ENCODE measurements at regions not wholly inside any gene's neighbourhood (a gene's known extent, or its start where the extent isn't known, plus 50 kb on each side); places are given as distances from the start of the nearest gene placed in this dataset.

GRCh38 chr4:100682477-100683218 lies 164.8 kb upstream of the EMCN start:
- H3K4me3 ChIP-seq (replicated peaks in 1 of 3) = no peak overlapping the region
- intact Hi-C loops (cut with DNase I) = no loop called here
- H3K36me3 ChIP-seq = no peaks in the 10 kb centered on the region
- no peaks in the 10 kb centered on the region for H3K4me1 ChIP-seq
- no peak for TF ChIP-seq CTCF (IDR thresholded peaks at IDR 0.05)
- TF ChIP-seq POLR2A (IDR thresholded peaks at IDR 0.05) = no peak
- no peaks in the 10 kb centered on the region for H3K27me3 ChIP-seq
- 84 to 87% methylated on average over 10 to 12 of the region's 12 CpGs for WGBS, 2 donors
- no peak overlapping the region for H3K27ac ChIP-seq
- H3K9me3 ChIP-seq = no peaks in the 10 kb centered on the region
- no peak for DNase-seq

GRCh38 chr4:100681289-100681688 lies 163.5 kb upstream of the EMCN start:
- H3K9me3 ChIP-seq = no peaks in the 10 kb centered on the region
- H3K4me3 ChIP-seq (replicated peaks in 1 of 3) = no peak overlapping the region
- H3K27ac ChIP-seq = no peak overlapping the region
- H3K27me3 ChIP-seq = no peaks in the 10 kb centered on the region
- no peak for DNase-seq
- WGBS, 2 donors = 85 to 92% methylated on average over 3 of the region's 3 CpGs
- H3K4me1 ChIP-seq = no peaks in the 10 kb centered on the region
- H3K36me3 ChIP-seq = no peaks in the 10 kb centered on the region
- intact Hi-C loops (cut with DNase I) = no loop called here
- TF ChIP-seq POLR2A (IDR thresholded peaks at IDR 0.05) (no peak), CTCF (IDR thresholded peaks at IDR 0.05) (no peak)

- Histone ChIP-seq H3K27me3 (no peaks in the 10 kb centered on the region), H3K9me3 (no peaks in the 10 kb centered on the region), H3K4me1 (no peaks in the 10 kb centered on the region), H3K4me3 (replicated peaks in 1 of 3) (no peak overlapping the region), H3K36me3 (no peaks in the 10 kb centered on the region), H3K27ac (no peak overlapping the region)
- DNase-seq = no peak
- 49 to 73% methylated on average over 1 of the region's 1 CpG for WGBS, 2 donors
- TF ChIP-seq CTCF (IDR thresholded peaks at IDR 0.05) (no peak), POLR2A (IDR thresholded peaks at IDR 0.05) (no peak)
- intact Hi-C loops (cut with DNase I) = no loop called here
Observed at GRCh38 chr4:100679926-100680325, 162.1 kb upstream of the EMCN start.

- Histone ChIP-seq H3K4me1 (no peaks in the 10 kb centered on the region), H3K4me3 (replicated peaks in 1 of 3) (no peak overlapping the region), H3K9me3 (no peaks in the 10 kb centered on the region), H3K36me3 (no peaks in the 10 kb centered on the region), H3K27ac (no peak overlapping the region), H3K27me3 (no peaks in the 10 kb centered on the region)
- no peak for DNase-seq
- intact Hi-C loops (cut with DNase I) = no loop called here
- TF ChIP-seq CTCF (IDR thresholded peaks at IDR 0.05) = no peak
- TF ChIP-seq POLR2A (IDR thresholded peaks at IDR 0.05) = no peak
- 91 to 94% methylated on average over 3 of the region's 3 CpGs for WGBS, 2 donors
Observed at GRCh38 chr4:100674976-100675375, 157.2 kb upstream of the EMCN start.

- Histone ChIP-seq H3K4me3 (replicated peaks in 1 of 3) (no peak overlapping the region), H3K36me3 (no peaks in the 10 kb centered on the region), H3K4me1 (no peaks in the 10 kb centered on the region), H3K27me3 (no peaks in the 10 kb centered on the region), H3K9me3 (no peaks in the 10 kb centered on the region), H3K27ac (no peak overlapping the region)
- no peak for TF ChIP-seq POLR2A (IDR thresholded peaks at IDR 0.05)
- no peak for TF ChIP-seq CTCF (IDR thresholded peaks at IDR 0.05)
- intact Hi-C loops (cut with DNase I) = no loop called here
- DNase-seq = no peak
Observed at GRCh38 chr4:100657187-100657586, 139.4 kb upstream of the EMCN start.

Measured in thyroid gland (tissue), 4 donors.